Neural crest cell (in vitro differentiated cells): ENCODE measurements at regions not wholly inside any gene's neighbourhood (a gene's known extent, or its start where the extent isn't known, plus 50 kb on each side); places are given as distances from the start of the nearest gene placed in this dataset.

Experiments
- DNase-seq: peaks from one replicate; pipeline ENCODE4 v3.0.0; 2021; ENCODE audit warnings: low read depth, mixed read lengths, low spot score
- H3K27ac Mint-ChIP-seq: one replicate; pipeline ENCODE4 v1.8.0; 2021; ENCODE audit warnings: mild to moderate bottlenecking, mixed read lengths; ENCODE audit not compliant: unreplicated experiment
- H3K27me3 Mint-ChIP-seq: 2 replicates; pipeline ENCODE4 v1.8.0; 2021; ENCODE audit warnings: low read depth, mild to moderate bottlenecking, mixed read lengths
- H3K36me3 Mint-ChIP-seq: 2 replicates; pipeline ENCODE4 v1.8.0; 2021; ENCODE audit warnings: low read depth, mild to moderate bottlenecking, mixed read lengths
- H3K4me1 Mint-ChIP-seq: 2 replicates; pipeline ENCODE4 v1.8.0; 2021; ENCODE audit warnings: mixed read lengths
- H3K4me3 Mint-ChIP-seq: one replicate; pipeline ENCODE4 v1.8.0; 2021; ENCODE audit warnings: mild to moderate bottlenecking, mixed read lengths
- H3K9me3 Mint-ChIP-seq: 2 replicates; pipeline ENCODE4 v1.8.0; 2021; ENCODE audit warnings: mixed read lengths
- CTCF ChIP-seq: fragments of 200-600 bp; sonication (generic); conservative IDR thresholded peaks from 2 replicates; pipeline ENCODE4 v1.5.0; 2021; ENCODE audit warnings: antibody characterized with exemption, mild to moderate bottlenecking

- no peaks in the 10 kb centered on the region for H3K36me3 Mint-ChIP-seq
- no peaks in the 10 kb centered on the region for H3K4me1 Mint-ChIP-seq
- H3K4me3 Mint-ChIP-seq, result no peak overlapping the region
- H3K9me3 Mint-ChIP-seq, result no peaks in the 10 kb centered on the region
- peaks cover 3% of the 10 kb centered on the region for H3K27me3 Mint-ChIP-seq
- DNase-seq, result no peak
- TF ChIP-seq CTCF, result no peak
- no peak overlapping the region for H3K27ac Mint-ChIP-seq
Observed at GRCh38 chr12:107547389-107547788, 138.2 kb upstream of the PWP1 start.

GRCh38 chr12:107549651-107550480 lies 135.7 kb upstream of the PWP1 start:
- Mint-ChIP-seq H3K4me3 (no peak overlapping the region), H3K27me3 (peaks cover 3% of the 10 kb centered on the region), H3K27ac (no peak overlapping the region), H3K4me1 (no peaks in the 10 kb centered on the region), H3K9me3 (no peaks in the 10 kb centered on the region), H3K36me3 (no peaks in the 10 kb centered on the region)
- no peak for DNase-seq
- TF ChIP-seq CTCF, result no peak

- Mint-ChIP-seq H3K27ac (no peak overlapping the region), H3K27me3 (no peaks in the 10 kb centered on the region), H3K4me1 (no peaks in the 10 kb centered on the region), H3K4me3 (no peak overlapping the region), H3K36me3 (no peaks in the 10 kb centered on the region), H3K9me3 (no peaks in the 10 kb centered on the region)
- DNase-seq, result no peak
- no peak for TF ChIP-seq CTCF
Observed at GRCh38 chr12:107551434-107551833, 134.2 kb upstream of the PWP1 start.

GRCh38 chr12:107552263-107552662 lies 133.3 kb upstream of the PWP1 start:
- H3K36me3 Mint-ChIP-seq, result no peaks in the 10 kb centered on the region
- no peak overlapping the region for H3K4me3 Mint-ChIP-seq
- no peaks in the 10 kb centered on the region for H3K27me3 Mint-ChIP-seq
- H3K27ac Mint-ChIP-seq, result no peak overlapping the region
- DNase-seq, result no peak
- no peaks in the 10 kb centered on the region for H3K9me3 Mint-ChIP-seq
- TF ChIP-seq CTCF, result no peak
- H3K4me1 Mint-ChIP-seq, result no peaks in the 10 kb centered on the region

- H3K4me1 Mint-ChIP-seq, result no peaks in the 10 kb centered on the region
- no peak for TF ChIP-seq CTCF
- no peak overlapping the region for H3K4me3 Mint-ChIP-seq
- H3K27ac Mint-ChIP-seq, result no peak overlapping the region
- H3K9me3 Mint-ChIP-seq, result no peaks in the 10 kb centered on the region
- no peaks in the 10 kb centered on the region for H3K36me3 Mint-ChIP-seq
- DNase-seq, result no peak
- no peaks in the 10 kb centered on the region for H3K27me3 Mint-ChIP-seq
Observed at GRCh38 chr12:107553211-107553765, 132.3 kb upstream of the PWP1 start.
